A673 (cell line): ENCODE measurements at regions not wholly inside any gene's neighbourhood (a gene's known extent, or its start where the extent isn't known, plus 50 kb on each side); places are given as distances from the start of the nearest gene placed in this dataset.

ENCODE experiments used
- BruUV-seq: library from RNA; stranded (reverse); fragments of 400-500 nt; replicated peaks from 2 replicates; lab custom pipeline; 2021; lab: Mats Ljungman, UMichigan
- CTCF ChIA-PET: fragments of 300-600 bp; sonication (Branson Sonifier 250); formaldehyde crosslinking; loops from one replicate; lab custom pipeline; 2022; ENCODE audit warnings: antibody characterized with exemption; lab: Charles Lee
- POLR2A ChIA-PET: fragments of 300-600 bp; sonication (Branson Sonifier 250); formaldehyde crosslinking; loops from one replicate; lab custom pipeline; 2022; ENCODE audit warnings: antibody characterized with exemption; ENCODE audit not compliant: low non-redundant PET; lab: Charles Lee
- DNase-seq: peaks from one replicate; pipeline ENCODE4 v3.0.0-alpha.2; 2015; ENCODE audit warnings: low spot score
- H3K27ac ChIP-seq: fragments of 200-600 bp; sonication (generic); 2 replicates; pipeline ENCODE4 v1.5.1; 2016; ENCODE audit warnings: mixed run types, low read depth, mild to moderate bottlenecking, mixed read lengths, antibody characterized with exemption, low read length; ENCODE audit not compliant: poor library complexity, severe bottlenecking
- H3K27me3 ChIP-seq: fragments of 200-600 bp; sonication (generic); replicated peaks from 2 replicates; pipeline ENCODE4 v1.6.1; 2017; ENCODE audit warnings: mixed run types, low read depth, mild to moderate bottlenecking, mixed read lengths, antibody characterized with exemption, low read length; ENCODE audit not compliant: insufficient read depth, poor library complexity
- H3K36me3 ChIP-seq: fragments of 200-600 bp; sonication (generic); 2 replicates; pipeline ENCODE4 v1.6.1; 2016; ENCODE audit warnings: mixed run types, mild to moderate bottlenecking, mixed read lengths, antibody characterized with exemption, low read length; ENCODE audit not compliant: insufficient read depth, poor library complexity, severe bottlenecking
- H3K4me1 ChIP-seq: fragments of 200-600 bp; sonication (generic); 2 replicates; pipeline ENCODE4 v1.6.1; 2017; ENCODE audit warnings: mixed run types, mild to moderate bottlenecking, mixed read lengths, antibody characterized with exemption, low read length; ENCODE audit not compliant: insufficient read depth, poor library complexity, severe bottlenecking
- H3K4me3 ChIP-seq: fragments of 200-600 bp; sonication (generic); 2 replicates; pipeline ENCODE4 v1.5.1; 2016; ENCODE audit warnings: low read depth, mixed run types, mild to moderate bottlenecking, mixed read lengths, low read length; ENCODE audit not compliant: poor library complexity, severe bottlenecking
- H3K9me3 ChIP-seq: fragments of 200-600 bp; sonication (generic); 2 replicates; pipeline ENCODE4 v1.6.1; 2016; ENCODE audit warnings: mixed run types, low read depth, mild to moderate bottlenecking, mixed read lengths, antibody characterized with exemption, low read length; ENCODE audit not compliant: poor library complexity, severe bottlenecking
- EZH2 ChIP-seq: fragments of 200-600 bp; sonication (generic); IDR thresholded peaks from 2 replicates; pipeline ENCODE4 v1.6.1; 2017; ENCODE audit warnings: borderline replicate concordance, low read depth, mild to moderate bottlenecking, mixed read lengths, antibody characterized with exemption, low read length; ENCODE audit not compliant: poor library complexity, severe bottlenecking
- intact Hi-C: fragments of 100-400 bp; cut with micrococcal nuclease; formaldehyde crosslinking; loops from one replicate; pipeline ENCODE4 v1.10.0; 2022; ENCODE audit not compliant: unreplicated experiment
- TF ChIP-seq, protein P1 (sequence below): fragments of 300-800, 200-600 bp; sonication (generic); conservative IDR thresholded peaks from 2 replicates; pipeline ENCODE4 v1.5.1; 2017; ENCODE audit warnings: low read depth, mild to moderate bottlenecking, antibody characterized with exemption, low read length, moderate library complexity, mixed read lengths

DNA sequence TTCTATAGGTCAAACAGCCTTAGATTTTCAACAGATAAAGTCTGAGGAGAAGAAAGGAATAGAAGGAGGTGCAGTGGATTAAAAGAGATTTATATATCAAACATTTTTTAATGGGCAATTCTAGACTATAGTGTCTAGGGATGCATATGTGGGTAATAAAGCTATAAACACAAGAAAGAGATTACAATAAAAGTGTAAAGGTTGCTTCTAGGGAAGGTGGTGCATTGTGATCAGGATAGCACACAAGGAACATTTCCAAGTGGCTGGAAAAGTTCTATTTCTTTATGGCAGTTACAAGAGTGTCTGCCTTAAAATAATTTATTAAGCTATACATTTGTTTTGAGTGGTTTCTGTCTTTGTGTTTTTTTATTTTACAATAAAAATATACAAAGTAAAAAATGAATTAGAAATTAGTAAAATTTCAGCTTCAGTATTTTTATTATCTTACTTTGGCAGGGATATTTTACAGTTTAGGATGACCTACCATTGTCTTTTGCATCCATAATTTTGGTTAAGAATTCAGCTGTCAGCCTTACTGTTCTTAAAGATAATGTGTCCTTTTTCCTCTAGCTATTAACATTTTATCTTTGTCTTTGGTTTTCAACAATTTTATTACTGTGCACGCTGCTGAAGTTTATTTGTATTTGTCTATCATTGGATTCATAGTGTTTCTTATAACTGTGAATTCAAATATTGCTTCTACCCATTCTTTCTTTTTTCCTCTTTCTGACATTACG lies 221.8 kb downstream of the LACC1 start:
- no peak overlapping the region for H3K27ac ChIP-seq
- intact Hi-C loops: no loop called here
- H3K4me1 ChIP-seq: no peaks in the 10 kb centered on the region
- TF ChIP-seq EZH2: no peak
- TF ChIP-seq, protein P1, sequence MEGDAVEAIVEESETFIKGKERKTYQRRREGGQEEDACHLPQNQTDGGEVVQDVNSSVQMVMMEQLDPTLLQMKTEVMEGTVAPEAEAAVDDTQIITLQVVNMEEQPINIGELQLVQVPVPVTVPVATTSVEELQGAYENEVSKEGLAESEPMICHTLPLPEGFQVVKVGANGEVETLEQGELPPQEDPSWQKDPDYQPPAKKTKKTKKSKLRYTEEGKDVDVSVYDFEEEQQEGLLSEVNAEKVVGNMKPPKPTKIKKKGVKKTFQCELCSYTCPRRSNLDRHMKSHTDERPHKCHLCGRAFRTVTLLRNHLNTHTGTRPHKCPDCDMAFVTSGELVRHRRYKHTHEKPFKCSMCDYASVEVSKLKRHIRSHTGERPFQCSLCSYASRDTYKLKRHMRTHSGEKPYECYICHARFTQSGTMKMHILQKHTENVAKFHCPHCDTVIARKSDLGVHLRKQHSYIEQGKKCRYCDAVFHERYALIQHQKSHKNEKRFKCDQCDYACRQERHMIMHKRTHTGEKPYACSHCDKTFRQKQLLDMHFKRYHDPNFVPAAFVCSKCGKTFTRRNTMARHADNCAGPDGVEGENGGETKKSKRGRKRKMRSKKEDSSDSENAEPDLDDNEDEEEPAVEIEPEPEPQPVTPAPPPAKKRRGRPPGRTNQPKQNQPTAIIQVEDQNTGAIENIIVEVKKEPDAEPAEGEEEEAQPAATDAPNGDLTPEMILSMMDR: no peak
- H3K27me3 ChIP-seq: no peaks in the 10 kb centered on the region
- no peaks in the 10 kb centered on the region for H3K36me3 ChIP-seq
- no peak overlapping the region for H3K4me3 ChIP-seq
- H3K9me3 ChIP-seq: peaks cover 12% of the 10 kb centered on the region
- no TSS peak for BruUV-seq
- ChIA-PET POLR2A (no interaction called here), CTCF (no interaction called here)
- DNase-seq: no peak

DNA sequence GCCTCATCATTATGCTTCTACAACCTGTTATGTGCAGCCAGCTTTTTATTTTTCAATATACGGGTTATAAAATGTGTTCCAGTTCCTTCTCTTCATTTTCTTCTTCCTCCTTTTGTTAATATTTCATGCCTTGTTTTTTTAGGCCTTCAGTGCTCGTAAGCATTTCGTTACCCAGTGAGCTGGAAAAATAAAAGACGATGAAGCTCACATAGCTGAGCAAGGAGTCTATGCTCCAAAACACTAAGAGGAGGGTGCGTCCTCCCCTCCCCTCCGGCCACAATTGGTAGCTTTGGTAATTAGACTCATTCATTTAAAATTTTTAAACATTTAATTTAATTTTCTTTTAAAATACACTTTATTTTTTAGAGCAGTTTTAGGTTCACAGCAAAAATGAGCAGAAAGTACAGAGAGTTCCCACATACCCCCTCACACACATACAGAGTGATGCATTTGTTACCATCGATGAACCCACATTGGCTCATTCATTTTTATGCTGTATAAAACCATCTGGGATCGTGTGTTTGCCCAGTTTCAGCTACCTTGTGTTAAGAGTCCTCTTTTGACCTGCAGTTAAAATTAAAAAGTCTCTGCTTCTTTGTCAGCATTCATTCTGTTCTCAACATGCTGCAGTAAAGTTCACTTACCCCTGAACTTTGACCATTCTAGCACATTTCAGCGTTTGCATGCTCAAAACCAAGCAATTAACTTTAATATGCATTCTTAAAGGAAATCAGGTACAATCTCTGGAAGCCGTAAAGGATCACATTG lies 223.9 kb downstream of the LACC1 start:
- peaks cover 12% of the 10 kb centered on the region for H3K9me3 ChIP-seq
- no peaks in the 10 kb centered on the region for H3K4me1 ChIP-seq
- no peak overlapping the region for H3K4me3 ChIP-seq
- no peaks in the 10 kb centered on the region for H3K27me3 ChIP-seq
- CTCF ChIA-PET: no interaction called here
- no peak overlapping the region for H3K27ac ChIP-seq
- intact Hi-C loops: no loop called here
- DNase-seq: no peak
- POLR2A ChIA-PET: no interaction called here
- TF ChIP-seq EZH2: no peak
- TF ChIP-seq, protein P1: no peak
- BruUV-seq: no TSS peak
- no peaks in the 10 kb centered on the region for H3K36me3 ChIP-seq

DNA sequence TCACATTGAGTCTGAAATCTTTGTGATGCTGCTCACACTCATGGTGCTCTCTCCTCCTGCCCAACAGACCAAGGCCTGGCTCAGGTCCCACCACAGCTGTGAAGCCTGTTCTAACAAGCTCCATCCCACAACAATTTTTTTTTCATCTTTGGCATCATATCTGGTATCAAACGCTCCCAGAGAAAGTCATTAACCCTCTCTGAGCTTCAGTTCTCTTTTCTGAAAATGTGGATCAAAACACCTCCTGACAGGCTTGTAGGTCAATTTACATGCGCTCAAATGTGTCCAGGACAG lies 224.4 kb downstream of the LACC1 start:
- intact Hi-C loops: no loop called here
- CTCF ChIA-PET: no interaction called here
- H3K27ac ChIP-seq: no peak overlapping the region

More for the DNA sequence above, 224.4 kb downstream of the LACC1 start:
- Histone ChIP-seq H3K27me3 (no peaks in the 10 kb centered on the region), H3K9me3 (peaks cover 12% of the 10 kb centered on the region), H3K36me3 (no peaks in the 10 kb centered on the region), H3K4me3 (no peak overlapping the region), H3K4me1 (no peaks in the 10 kb centered on the region)
- TF ChIP-seq EZH2: no peak
- TF ChIP-seq, protein P1: no peak
- no TSS peak for BruUV-seq
- no peak for DNase-seq
- POLR2A ChIA-PET: no interaction called here
